Kidney (tissue), 13 donors: ENCODE measurements at regions not wholly inside any gene's neighbourhood (a gene's known extent, or its start where the extent isn't known, plus 50 kb on each side); places are given as distances from the start of the nearest gene placed in this dataset.
A peak's percentile ranks its signal among the peaks of the same experiment; 100 is the strongest.

Source experiments
- DNase-seq, 5 donors: peaks; one replicate each; pipeline ENCODE4 v3.0.0-alpha.2; 2013 to 2020
- FAIRE-seq: peaks from 2 replicates; lab custom pipeline; 2012; peaks lifted over from hg19 to GRCh38; lab: Jason Lieb, UNC
- H3K27ac ChIP-seq, 2 donors: one replicate each; pipeline ENCODE4 v1.7.0; 2013; ENCODE audit warnings: low read depth in 2 of 2, low read length in 2 of 2, inconsistent platforms in 1 of 2
- H3K27me3 ChIP-seq: one replicate; pipeline ENCODE4 v1.7.1; 2013; ENCODE audit warnings: low read length, inconsistent platforms; ENCODE audit not compliant: control insufficient read depth, insufficient read depth
- H3K36me3 ChIP-seq, 3 donors: one replicate each; pipeline versions ENCODE4 v1.7.0 to v1.7.1; 2013; ENCODE audit warnings: low read length in 3 of 3, control low read depth in 1 of 3, inconsistent platforms in 1 of 3; ENCODE audit not compliant: insufficient read depth in 3 of 3, control insufficient read depth in 2 of 3
- H3K4me1 ChIP-seq, 3 donors: one replicate each; pipeline versions ENCODE4 v1.7.0 to v1.7.1; 2013; ENCODE audit warnings: low read length in 3 of 3, inconsistent platforms in 1 of 3, low read depth in 1 of 3; ENCODE audit not compliant: control insufficient read depth in 2 of 3, insufficient read depth in 2 of 3
- H3K4me3 ChIP-seq, 3 donors: one replicate each; pipeline versions ENCODE4 v1.7.0 to v1.8.1; 2013; ENCODE audit warnings: low read length in 3 of 3, control low read depth in 1 of 3, inconsistent platforms in 1 of 3
- H3K9ac ChIP-seq, 3 donors: one replicate each; pipeline versions ENCODE4 v1.7.0 to v1.7.1; 2013; ENCODE audit warnings: low read length in 3 of 3, control low read depth in 1 of 3, inconsistent platforms in 1 of 3
- H3K9me3 ChIP-seq, 3 donors: one replicate each; pipeline versions ENCODE4 v1.7.0 to v1.7.1; 2013; ENCODE audit warnings: low read length in 3 of 3, control low read depth in 1 of 3, inconsistent platforms in 1 of 3; ENCODE audit not compliant: control insufficient read depth in 2 of 3, insufficient read depth in 1 of 3
- intact Hi-C: fragments of 100-400 bp; cut with DNase I; formaldehyde crosslinking; loops from one replicate; pipeline ENCODE4 v1.11.1; 2022
- TF ChIP-seq, protein P1 (sequence below): IDR thresholded peaks from 3 replicates; pipeline ENCODE4 v1.5.1; 2012; ENCODE audit warnings: mild to moderate bottlenecking, moderate library complexity, borderline replicate concordance; ENCODE audit not compliant: insufficient read depth; ENCODE audit errors: extremely low read depth
- donor health status: control.
- donor health status: control.
- donor health status: control.
- donor health status: control.
- donor health status: control.
- donor health status: DM: yes; HTN: yes; CAD: no.
- donor health status: Normal renal cell carcinoma (clear cell type).

DNA sequence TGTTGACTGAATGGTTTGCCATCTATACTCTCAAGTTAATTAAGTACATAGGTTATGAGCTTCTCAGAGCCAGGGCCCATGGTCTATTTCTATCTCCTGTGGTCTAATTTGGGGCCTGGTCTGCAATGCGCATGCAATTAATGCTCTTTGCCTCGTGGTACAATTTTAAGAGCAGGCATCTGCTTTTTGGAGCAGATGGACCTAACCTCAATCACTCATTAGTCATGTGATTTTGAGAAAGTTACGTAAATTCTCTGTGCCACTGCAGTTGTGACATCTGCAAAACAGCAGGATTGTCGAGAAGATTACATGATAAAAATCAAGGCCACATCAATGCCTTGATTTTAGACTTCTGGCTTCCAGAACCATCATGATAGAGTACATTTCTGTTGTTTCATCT is 543.7 kb upstream of the ADAMTS9 start:
- Histone ChIP-seq H3K36me3 (no peaks in the 10 kb centered on the region), H3K4me1 (peaks cover 0 to 6% (median 0%) of the 10 kb centered on the region in 3 donors), H3K9me3 (no peaks in the 10 kb centered on the region), H3K27me3 (no peaks in the 10 kb centered on the region), H3K9ac (no peak overlapping the region), H3K4me3 (no peak overlapping the region), H3K27ac (no peak overlapping the region)
- intact Hi-C loops = no loop called here
- TF ChIP-seq, protein P1, sequence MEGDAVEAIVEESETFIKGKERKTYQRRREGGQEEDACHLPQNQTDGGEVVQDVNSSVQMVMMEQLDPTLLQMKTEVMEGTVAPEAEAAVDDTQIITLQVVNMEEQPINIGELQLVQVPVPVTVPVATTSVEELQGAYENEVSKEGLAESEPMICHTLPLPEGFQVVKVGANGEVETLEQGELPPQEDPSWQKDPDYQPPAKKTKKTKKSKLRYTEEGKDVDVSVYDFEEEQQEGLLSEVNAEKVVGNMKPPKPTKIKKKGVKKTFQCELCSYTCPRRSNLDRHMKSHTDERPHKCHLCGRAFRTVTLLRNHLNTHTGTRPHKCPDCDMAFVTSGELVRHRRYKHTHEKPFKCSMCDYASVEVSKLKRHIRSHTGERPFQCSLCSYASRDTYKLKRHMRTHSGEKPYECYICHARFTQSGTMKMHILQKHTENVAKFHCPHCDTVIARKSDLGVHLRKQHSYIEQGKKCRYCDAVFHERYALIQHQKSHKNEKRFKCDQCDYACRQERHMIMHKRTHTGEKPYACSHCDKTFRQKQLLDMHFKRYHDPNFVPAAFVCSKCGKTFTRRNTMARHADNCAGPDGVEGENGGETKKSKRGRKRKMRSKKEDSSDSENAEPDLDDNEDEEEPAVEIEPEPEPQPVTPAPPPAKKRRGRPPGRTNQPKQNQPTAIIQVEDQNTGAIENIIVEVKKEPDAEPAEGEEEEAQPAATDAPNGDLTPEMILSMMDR = no peak
- DNase-seq (no peak), FAIRE-seq (no peak)

DNA sequence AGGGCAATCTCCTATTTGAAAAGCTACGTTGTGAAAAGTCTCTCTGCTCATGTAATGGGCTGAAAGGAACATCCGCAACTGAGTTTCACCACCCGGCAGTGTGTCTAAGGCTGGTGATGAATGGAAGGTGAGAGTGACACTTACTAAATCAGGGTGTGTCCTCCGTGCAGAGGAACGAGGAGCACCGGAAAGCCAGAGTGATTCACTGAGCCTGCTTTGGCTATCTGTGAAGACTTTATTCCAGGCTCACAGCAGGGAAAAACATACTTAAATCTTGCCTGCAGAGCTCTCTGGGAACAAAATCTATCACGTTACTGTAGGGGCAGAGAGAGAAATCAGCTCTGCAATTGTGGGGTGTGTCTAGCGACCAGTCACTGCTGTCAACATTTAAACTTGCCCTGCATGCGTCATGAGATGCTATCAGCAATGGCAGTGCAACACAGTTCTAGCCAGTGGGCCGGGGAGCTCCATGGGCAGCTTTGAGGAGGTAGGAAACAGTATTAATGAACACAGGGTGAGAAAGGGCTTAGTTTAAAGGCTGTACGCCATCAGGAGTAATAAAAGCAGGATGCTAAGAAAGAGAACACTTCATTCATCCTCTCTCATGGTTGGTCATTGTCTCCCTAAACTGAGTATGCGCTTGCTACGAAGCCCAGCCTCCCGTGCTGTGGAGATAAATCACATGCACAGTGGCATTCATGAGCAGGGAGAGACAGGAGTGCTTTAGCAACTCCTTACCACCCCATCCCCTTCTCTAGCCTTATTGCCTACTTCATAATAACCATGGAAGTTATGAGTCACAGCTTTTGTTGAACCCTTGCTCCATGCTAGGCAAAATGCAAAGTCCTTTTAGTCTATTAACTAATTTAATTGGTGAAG is 542.7 kb upstream of the ADAMTS9 start:
- TF ChIP-seq, protein P1 = no peak
- no peak for FAIRE-seq
- peak overlapping the region in 1 of 2 donors; percentile 10 for H3K27ac ChIP-seq
- peaks cover 0 to 6% (median 0%) of the 10 kb centered on the region in 3 donors for H3K4me1 ChIP-seq
- no peaks in the 10 kb centered on the region for H3K9me3 ChIP-seq
- H3K36me3 ChIP-seq = no peaks in the 10 kb centered on the region
- no peak overlapping the region for H3K4me3 ChIP-seq
- DNase-seq = peak in 2 of 5 donors; percentile 10 to 29
- H3K9ac ChIP-seq = no peak overlapping the region
- intact Hi-C loops = no loop called here
- no peaks in the 10 kb centered on the region for H3K27me3 ChIP-seq

GRCh38 chr3:65226287-65226686 is 538.5 kb upstream of the ADAMTS9 start:
- intact Hi-C loops = no loop called here

More at GRCh38 chr3:65226287-65226686, 538.5 kb upstream of the ADAMTS9 start:
- H3K9me3 ChIP-seq = no peaks in the 10 kb centered on the region
- no peak overlapping the region for H3K27ac ChIP-seq
- no peak overlapping the region for H3K9ac ChIP-seq
- FAIRE-seq = no peak
- TF ChIP-seq, protein P1 = no peak
- DNase-seq = no peak
- H3K4me1 ChIP-seq = peaks cover 0 to 3% (median 0%) of the 10 kb centered on the region in 3 donors
- H3K36me3 ChIP-seq = no peaks in the 10 kb centered on the region
- H3K27me3 ChIP-seq = no peaks in the 10 kb centered on the region
- no peak overlapping the region for H3K4me3 ChIP-seq
